Amniotic stem cell (primary cell): ENCODE measurements at regions not wholly inside any gene's neighbourhood (a gene's known extent, or its start where the extent isn't known, plus 50 kb on each side); places are given as distances from the start of the nearest gene placed in this dataset.

Experiments
- DNase-seq: peaks from one replicate; lab custom pipeline; 2025; lab: John Stamatoyannopoulos, UW

DNA sequence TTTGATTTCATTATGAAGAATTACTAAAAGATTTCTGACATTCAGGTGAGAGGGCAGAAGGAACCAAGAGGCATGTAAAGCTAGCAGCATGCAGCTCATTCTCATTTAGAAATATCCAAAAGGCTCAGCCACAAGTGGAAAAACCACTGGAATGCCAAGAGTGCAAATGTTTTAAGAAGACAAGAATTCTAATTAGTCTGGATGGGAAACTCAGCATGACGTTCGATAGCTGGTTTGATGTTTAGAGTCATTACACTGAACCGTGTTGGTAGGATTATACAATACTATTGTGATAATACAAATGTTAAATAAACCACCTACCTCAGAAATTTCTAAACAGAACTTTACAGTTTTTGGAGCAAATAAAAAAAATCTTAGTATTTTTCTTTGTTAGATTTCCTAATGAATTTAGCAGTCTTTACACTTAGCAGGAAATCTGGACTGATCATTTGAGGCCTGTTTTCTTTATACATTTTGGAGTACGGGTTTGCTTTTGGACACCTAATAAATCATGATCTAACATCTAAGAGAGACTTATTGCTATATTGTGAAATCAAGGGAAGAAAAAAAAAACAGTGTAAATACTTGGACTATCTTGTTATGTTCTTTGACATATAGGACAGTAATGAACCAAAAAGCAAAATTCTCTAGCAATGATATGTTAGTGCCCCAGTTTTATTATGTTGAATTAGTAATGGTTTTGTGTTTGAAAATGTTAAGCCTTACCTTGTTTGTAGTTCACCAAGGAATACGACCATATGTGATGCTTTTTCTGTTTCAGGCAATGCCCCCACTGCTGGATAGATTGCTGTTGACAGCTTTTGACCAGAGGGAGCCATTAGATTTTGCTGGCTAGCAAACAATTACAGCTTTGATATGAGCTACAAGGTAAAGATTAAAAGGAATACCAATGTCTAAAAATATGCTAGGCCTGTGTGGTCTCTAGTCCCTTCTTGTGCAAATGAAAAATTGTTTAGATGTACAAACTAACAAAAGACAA lies 354.1 kb upstream of the SEMA3A start:
- DNase-seq = peak; percentile 5

DNA sequence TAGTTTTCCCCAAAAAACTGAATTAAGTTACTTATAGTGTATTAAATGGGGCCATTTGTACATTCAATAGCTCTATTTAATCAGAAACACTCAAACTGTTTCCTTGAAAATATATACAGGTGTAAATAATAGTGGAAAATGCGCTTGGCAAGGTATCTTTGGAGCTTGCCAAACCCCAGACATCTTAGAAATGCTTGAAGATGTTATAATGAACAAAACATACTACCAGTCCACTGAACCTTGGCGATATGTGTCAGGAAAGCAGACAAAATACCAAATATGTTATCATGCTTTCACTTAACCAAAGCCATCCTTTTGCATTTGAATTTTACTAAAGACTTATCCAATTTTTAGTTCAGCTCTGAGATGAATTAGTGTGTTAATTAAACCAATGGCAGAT lies 352.7 kb upstream of the SEMA3A start:
- DNase-seq = no peak

DNA sequence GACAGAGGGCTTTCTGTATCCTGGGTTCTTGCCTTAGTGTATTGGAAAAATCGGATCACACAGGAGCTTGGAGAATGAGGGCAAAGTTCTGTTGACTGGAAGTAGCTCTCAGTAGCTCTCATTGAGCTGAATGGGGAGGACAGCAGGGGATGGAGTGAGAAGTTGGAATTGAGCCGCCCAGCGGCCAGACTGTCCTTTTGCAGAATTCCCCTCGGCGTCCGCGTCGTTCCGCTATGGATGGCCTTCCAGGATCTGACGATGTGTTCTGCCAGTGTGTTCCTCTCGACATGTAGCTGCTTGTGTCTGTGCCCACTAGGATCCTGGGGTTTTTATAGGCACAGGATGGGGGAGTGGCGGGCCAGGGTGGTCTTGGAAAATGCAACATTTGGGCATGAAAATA lies 351.8 kb upstream of the SEMA3A start:
- DNase-seq = no peak

GRCh38 chr7:84538268-84538667 lies 343.7 kb upstream of the SEMA3A start:
- DNase-seq = no peak

GRCh38 chr7:84536271-84536870 lies 341.8 kb upstream of the SEMA3A start:
- DNase-seq = no peak

DNA sequence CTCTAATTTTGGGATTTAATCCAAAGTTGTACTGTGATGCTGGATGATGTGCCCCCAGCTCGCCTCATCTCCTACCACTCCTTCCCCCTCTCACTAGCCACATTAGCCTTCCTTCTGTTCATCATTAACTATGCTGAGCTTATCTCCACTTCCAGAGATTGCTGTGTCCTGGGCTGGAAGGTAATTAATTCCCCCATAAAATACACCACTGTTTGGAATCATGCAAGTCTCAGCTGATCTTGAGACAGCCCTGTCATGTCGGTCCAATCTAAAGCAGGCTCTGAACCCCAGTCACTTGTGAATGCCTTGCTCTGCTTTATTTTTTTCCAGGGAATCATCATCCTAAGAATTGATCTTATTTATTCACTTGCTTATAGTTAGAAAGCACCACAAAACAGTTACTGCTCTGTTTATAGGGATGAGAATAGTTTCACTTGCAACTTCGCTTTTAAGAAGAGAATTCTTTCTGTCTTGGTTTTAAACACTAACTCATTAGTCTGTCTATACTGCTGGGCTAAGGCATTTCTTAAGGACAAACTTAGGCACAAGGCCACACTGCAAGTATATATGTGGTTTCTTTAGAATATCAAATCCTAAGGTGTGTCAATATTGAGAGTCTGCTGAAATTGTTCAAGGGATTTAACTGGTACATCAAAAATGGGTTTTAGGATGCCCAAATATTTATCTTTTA lies 341.1 kb upstream of the SEMA3A start:
- no peak for DNase-seq

DNA sequence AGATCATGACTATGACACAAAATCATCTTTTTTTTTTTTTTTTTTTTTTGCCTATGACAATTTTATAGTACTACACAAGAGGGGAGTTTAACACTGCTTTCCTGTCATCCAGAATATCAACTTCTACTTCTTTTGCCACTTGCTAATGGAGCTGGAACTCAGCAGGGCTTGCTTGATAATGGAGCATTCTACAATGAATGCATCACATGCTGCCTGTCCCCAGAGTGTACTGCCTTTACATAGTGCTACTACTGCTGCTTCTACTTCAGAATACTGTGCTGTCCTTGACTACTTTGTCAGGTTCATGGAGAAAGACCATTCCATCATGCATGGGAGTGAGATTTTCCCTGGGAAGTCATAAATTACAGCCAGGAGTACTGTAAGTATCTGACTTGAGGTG lies 338.6 kb upstream of the SEMA3A start:
- DNase-seq = no peak

DNA sequence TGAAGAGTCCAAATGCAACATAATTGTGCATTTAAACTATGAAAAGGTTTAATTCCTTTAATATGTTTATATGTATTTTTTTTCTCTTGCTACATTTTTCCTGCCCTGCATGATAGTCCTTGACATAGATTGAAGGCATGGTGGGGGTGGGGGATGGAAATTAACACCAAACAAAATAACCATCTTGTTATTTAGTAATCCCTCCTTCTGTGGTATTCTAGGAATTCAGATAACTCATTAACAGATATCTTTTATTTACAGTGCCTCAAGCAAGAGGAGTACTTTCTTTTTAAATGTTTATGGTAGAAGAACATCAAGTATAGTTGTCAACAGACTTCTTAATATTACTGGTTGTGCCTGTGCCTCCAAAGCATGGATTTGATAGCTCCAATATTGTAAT lies 337.6 kb upstream of the SEMA3A start:
- DNase-seq = no peak

GRCh38 chr7:84529480-84530205 lies 335.1 kb upstream of the SEMA3A start:
- peak; percentile 17 for DNase-seq

GRCh38 chr7:84528756-84529479 lies 334.3 kb upstream of the SEMA3A start:
- DNase-seq = no peak

DNA sequence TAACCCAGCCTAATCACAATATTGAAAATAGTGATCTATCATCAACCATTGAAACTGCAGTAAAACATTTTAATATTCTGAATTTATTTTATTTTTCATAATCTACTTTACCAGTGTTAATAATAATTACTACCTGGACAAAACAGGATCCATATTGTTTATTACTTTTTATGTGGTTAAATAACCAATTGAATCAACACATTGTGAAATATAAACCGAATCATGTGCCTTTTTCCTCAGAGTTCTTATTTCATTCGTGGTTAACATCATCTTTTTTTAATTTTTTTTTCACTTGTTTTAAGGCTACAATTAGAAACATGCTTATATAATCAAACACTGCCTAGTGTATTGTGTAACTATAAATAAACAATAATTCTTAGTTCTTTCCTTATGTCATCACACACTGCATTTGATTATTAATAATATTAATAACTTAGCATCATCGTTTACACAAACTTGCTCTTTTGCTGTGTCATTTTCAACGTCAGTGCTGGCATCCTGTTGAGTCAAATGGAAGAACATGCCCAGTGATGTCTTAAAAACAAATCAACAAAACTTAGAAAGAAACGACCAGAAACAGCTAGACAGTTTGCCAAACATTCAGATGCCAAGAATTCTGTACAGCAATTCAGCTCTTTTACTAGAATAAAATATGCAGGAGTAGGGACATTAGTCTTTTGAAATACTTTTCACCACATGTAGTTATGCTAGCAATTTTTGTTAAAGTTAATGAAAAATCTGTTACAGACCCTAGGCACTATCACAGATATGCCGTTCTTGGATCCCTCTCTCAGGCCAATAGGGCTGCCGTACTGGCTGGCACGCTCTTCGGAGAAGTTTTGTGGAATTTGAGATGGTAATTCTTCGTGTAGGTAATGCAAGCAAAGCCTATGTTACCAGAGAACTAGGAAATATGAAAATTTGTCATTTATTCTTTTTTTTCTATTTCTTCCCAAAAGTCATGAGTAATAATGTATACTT lies 330.4 kb upstream of the SEMA3A start:
- no peak for DNase-seq

DNA sequence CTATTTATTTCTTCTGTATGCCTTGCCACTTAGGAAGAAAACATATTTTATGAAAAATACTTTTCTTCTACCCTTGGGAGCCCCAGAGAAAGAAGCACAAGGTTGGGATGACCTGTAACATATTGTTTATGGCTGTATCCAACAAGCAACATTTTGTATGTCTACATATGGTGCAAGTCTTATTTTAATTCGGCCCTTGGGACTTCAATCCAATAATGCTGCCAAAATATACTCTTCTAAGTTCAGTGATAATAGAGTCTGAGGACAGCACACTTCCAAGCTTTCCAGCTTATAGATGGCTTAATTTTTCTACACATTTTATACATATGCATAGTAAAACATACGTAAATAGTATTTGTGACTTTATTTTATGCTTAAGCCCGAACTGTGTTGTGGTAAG lies 318.5 kb upstream of the SEMA3A start:
- no peak for DNase-seq

DNA sequence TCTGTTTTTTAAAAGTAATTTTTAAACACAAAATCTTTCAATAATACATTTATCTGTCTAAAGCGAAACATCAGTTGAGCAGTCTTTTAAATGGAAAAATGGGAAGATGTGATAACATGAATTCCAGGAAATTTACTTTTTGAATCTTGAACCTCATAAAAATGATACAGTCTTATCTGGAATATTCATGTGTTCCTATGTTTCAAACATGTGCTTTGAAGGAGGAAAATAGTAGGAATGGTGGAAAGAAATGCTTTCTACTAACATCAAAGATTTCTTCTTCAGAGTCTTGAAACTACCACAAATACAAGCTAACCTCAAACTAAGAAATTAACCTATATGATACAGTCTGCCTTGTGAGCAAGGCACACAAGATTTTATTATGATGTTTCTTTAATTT lies 317.5 kb upstream of the SEMA3A start:
- DNase-seq = no peak

GRCh38 chr7:84510505-84510904 lies 315.9 kb upstream of the SEMA3A start:
- DNase-seq = no peak

DNA sequence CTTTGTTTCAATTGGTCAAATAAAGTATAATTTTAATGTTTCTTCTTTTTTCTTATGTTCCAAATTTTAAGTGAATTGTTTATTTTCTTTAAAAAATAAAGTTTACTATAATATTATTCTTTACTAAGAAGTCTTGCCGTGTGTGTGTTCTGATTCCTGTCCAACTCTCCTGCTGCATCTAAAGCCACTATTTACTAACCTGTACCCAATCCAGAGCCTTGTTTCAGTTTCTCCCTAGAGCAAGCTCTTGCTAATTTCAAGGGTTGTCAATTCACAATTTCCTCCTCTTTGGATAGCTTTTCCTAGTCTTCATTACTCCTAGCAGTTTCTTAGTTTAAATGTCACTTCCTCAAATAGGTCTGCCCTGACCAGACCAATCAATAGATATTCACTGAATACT lies 314.9 kb upstream of the SEMA3A start:
- no peak for DNase-seq

- no peak for DNase-seq
Observed at GRCh38 chr7:84508606-84509005, 314.0 kb upstream of the SEMA3A start.

DNA sequence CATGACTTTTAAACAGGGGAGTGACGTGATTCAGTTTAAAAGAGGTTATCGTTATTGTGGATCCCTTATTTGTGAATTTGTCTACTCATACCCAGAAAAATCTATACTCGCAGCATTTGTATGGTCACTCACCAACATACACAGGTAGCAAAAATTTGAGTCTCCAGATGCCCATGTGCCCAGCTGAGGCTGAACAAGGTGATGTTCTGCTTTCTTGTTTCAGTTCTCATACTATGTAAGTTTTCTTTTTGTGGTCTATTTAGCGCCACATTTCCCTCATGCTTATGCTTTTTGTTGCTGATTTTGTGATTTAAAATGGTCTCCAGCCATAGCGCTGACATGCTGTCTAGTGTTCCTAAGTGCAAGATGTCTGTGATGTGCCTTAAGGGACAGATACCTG lies 312.9 kb upstream of the SEMA3A start:
- no peak for DNase-seq

GRCh38 chr7:84506151-84506550 lies 311.6 kb upstream of the SEMA3A start:
- DNase-seq = no peak

DNA sequence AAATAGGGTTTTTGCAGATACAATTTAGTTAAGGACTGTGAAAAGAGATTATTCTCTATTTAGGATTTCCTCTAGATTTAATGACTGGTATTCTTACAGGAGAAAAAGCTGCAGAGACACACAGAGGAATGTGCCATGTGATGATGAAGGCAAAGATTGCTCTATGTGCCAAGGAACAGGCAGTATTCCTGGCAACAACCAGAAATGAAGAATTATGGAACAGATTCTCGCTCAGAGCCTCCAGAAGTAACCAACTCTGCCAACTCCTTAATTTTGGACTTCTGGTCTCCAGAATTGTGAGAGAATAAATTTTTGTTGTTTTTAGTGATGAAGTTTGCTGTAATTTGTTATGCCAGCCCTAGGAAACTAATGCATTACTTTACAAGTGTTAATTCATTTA lies 307.6 kb upstream of the SEMA3A start:
- no peak for DNase-seq

- no peak for DNase-seq
Observed at GRCh38 chr7:84497873-84498272, 303.3 kb upstream of the SEMA3A start.
